ENCODE measurements at regions not wholly inside any gene's neighbourhood (a gene's known extent, or its start where the extent isn't known, plus 50 kb on each side); places are given as distances from the start of the nearest gene placed in this dataset.

DNA sequence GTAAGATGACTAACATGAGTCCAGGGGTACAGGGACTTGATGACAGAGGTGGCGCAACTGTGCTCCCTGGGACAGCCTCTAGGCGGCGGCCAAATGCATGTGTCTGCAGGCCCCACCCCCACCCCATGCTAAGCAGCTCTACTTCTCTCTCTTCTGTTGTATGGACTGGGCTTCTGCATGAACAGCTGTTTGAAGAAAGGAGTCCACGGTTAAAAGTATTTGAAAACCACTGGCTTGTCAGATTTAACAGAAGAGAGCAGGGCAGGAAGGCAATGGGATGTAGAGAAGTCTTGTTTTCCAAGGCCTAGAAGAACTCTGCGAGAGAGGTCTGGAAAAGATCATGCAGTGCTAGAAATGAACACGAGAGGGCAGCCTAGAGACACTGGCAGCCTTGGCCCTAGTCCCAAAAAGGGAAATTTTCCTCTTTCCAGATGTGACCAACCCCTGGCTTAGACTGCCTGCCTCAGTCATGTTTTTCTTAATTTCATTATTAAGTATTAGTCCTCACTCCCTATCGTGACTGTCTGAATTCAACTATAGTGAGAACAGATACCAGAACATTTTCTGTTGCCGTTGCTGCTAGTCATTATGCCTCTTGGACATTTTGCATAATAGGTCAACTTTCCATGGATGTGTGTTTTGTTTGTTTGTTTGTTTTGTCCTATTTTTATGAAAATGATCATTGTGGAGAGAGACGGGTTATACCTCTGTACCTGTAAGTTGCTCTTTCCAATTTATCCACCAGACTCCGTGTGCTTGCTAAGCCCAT is 265.0 kb downstream of the ADGRG6 start (continued):
- TF ChIP-seq, protein P1, sequence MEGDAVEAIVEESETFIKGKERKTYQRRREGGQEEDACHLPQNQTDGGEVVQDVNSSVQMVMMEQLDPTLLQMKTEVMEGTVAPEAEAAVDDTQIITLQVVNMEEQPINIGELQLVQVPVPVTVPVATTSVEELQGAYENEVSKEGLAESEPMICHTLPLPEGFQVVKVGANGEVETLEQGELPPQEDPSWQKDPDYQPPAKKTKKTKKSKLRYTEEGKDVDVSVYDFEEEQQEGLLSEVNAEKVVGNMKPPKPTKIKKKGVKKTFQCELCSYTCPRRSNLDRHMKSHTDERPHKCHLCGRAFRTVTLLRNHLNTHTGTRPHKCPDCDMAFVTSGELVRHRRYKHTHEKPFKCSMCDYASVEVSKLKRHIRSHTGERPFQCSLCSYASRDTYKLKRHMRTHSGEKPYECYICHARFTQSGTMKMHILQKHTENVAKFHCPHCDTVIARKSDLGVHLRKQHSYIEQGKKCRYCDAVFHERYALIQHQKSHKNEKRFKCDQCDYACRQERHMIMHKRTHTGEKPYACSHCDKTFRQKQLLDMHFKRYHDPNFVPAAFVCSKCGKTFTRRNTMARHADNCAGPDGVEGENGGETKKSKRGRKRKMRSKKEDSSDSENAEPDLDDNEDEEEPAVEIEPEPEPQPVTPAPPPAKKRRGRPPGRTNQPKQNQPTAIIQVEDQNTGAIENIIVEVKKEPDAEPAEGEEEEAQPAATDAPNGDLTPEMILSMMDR (conservative IDR thresholded peaks at IDR 0.05; ENCODE audit: low read depth in 2 of 2) = peak; percentile 94
- TF ChIP-seq STAT1 (IDR thresholded peaks at IDR 0.05; ENCODE audit: unreplicated experiment) = no peak

- Mint-ChIP-seq H3K9me3 (peaks cover 2% of the 10 kb centered on the region; the same call in 1 of the 3 replicates), H3K4me1 (peaks cover 47% of the 10 kb centered on the region), H3K36me3 (ENCODE audit: low read depth) (peaks cover under 1% of the 10 kb centered on the region; the same call in 1 of the 3 replicates), H3K4me3 (no peak overlapping the region; the same call in 2 of the 3 replicates), H3K27me3 (ENCODE audit: insufficient read depth, low read depth, poor library complexity) (peaks cover 7% of the 10 kb centered on the region), H3K27ac (no peak overlapping the region)
- no peaks in the 10 kb centered on the region for H3K79me2 ChIP-seq (replicated peaks; ENCODE audit: insufficient read depth)
- 0 out of 2 replicates have a peak overlapping the region, but pooled peaks have one; percentile 6 for H3K4me2 ChIP-seq
- ATAC-seq (no peak), DNase-seq (ENCODE audit: low spot score) (no peak)
- H3K4me1 ChIP-seq (ENCODE audit: insufficient read depth) = peaks cover 47% of the 10 kb centered on the region
- no peak overlapping the region for H2AFZ ChIP-seq
- H3K27ac ChIP-seq (ENCODE audit: low read depth) = no peak overlapping the region
- H3K36me3 ChIP-seq (ENCODE audit: insufficient read depth) = no peaks in the 10 kb centered on the region
- H3K27me3 ChIP-seq (ENCODE audit: insufficient read depth) = no peaks in the 10 kb centered on the region
- no peak for TF ChIP-seq ZNF114 (CRISPR knock-in tag; IDR thresholded peaks at IDR 0.05)
- TF ChIP-seq CREB1 (CRISPR knock-in tag; IDR thresholded peaks at IDR 0.05; ENCODE audit: low read depth) = no peak
- TF ChIP-seq EZH2 (IDR thresholded peaks at IDR 0.05; ENCODE audit: low read depth, unreplicated experiment) = no peak
- no peak for TF ChIP-seq EZH2phosphoT487 (IDR thresholded peaks at IDR 0.05; ENCODE audit: unreplicated experiment)
- TF ChIP-seq REST (IDR thresholded peaks at IDR 0.05; ENCODE audit: unreplicated experiment) = no peak
- TF ChIP-seq POLR2AphosphoS5 (IDR thresholded peaks at IDR 0.05; ENCODE audit: low read depth) = no peak
- TF ChIP-seq, protein P2, sequence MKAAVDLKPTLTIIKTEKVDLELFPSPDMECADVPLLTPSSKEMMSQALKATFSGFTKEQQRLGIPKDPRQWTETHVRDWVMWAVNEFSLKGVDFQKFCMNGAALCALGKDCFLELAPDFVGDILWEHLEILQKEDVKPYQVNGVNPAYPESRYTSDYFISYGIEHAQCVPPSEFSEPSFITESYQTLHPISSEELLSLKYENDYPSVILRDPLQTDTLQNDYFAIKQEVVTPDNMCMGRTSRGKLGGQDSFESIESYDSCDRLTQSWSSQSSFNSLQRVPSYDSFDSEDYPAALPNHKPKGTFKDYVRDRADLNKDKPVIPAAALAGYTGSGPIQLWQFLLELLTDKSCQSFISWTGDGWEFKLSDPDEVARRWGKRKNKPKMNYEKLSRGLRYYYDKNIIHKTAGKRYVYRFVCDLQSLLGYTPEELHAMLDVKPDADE (IDR thresholded peaks at IDR 0.05) = no peak
- no peak for TF ChIP-seq JUNB (IDR thresholded peaks at IDR 0.05; ENCODE audit: unreplicated experiment)
- H3F3A ChIP-seq (replicated peaks; ENCODE audit: low read depth) = no peaks in the 10 kb centered on the region
- no peak overlapping the region for H3K4me3 ChIP-seq
- peaks cover 10% of the 10 kb centered on the region; the same call in 1 of the 2 replicates for H3K9me2 ChIP-seq (ENCODE audit: insufficient read depth)
- no peaks in the 10 kb centered on the region for H4K20me1 ChIP-seq (replicated peaks; ENCODE audit: insufficient read depth)
Observed at GRCh38 chr6:142567461-142567860, 265.7 kb downstream of the ADGRG6 start.
